Fibroblast of peridontal ligament (primary cell): ENCODE measurements at regions not wholly inside any gene's neighbourhood (a gene's known extent, or its start where the extent isn't known, plus 50 kb on each side); places are given as distances from the start of the nearest gene placed in this dataset.

ENCODE experiments used
- DNase-seq: peaks from one replicate; pipeline ENCODE4 v3.0.0-alpha.2; 2010; ENCODE audit errors: extremely low read depth

- DNase-seq, result no peak
These were observed 675.1 kb downstream of the SQOR start for GRCh38 chr15:46309914-46310313.

GRCh38 chr15:46312133-46312740 lies 677.4 kb downstream of the SQOR start:
- peak; percentile 58 for DNase-seq

GRCh38 chr15:46315434-46315833 lies 680.6 kb downstream of the SQOR start:
- DNase-seq, result no peak

GRCh38 chr15:46316024-46316423 lies 681.2 kb downstream of the SQOR start:
- no peak for DNase-seq

GRCh38 chr15:46317029-46317428 lies 682.2 kb downstream of the SQOR start:
- no peak for DNase-seq

GRCh38 chr15:46322753-46323152 lies 687.9 kb downstream of the SQOR start:
- no peak for DNase-seq

GRCh38 chr15:46326173-46326572 lies 691.3 kb downstream of the SQOR start:
- no peak for DNase-seq

GRCh38 chr15:46328821-46329220 lies 694.0 kb downstream of the SQOR start:
- no peak for DNase-seq

- no peak for DNase-seq
These were observed 695.0 kb downstream of the SQOR start for GRCh38 chr15:46329876-46330275.

- DNase-seq, result no peak
These were observed 696.7 kb downstream of the SQOR start for GRCh38 chr15:46331546-46331945.

- DNase-seq, result no peak
These were observed 708.5 kb downstream of the SQOR start for GRCh38 chr15:46343196-46343935.

GRCh38 chr15:46344115-46344724 lies 709.4 kb downstream of the SQOR start:
- no peak for DNase-seq

- DNase-seq, result no peak
These were observed 710.1 kb downstream of the SQOR start for GRCh38 chr15:46344915-46345314.

GRCh38 chr15:46354443-46354842 lies 719.6 kb downstream of the SQOR start:
- no peak for DNase-seq

- no peak for DNase-seq
These were observed 730.7 kb downstream of the SQOR start for GRCh38 chr15:46365572-46365971.

GRCh38 chr15:46366360-46367007 lies 731.7 kb downstream of the SQOR start:
- DNase-seq, result no peak

- no peak for DNase-seq
These were observed 749.1 kb downstream of the SQOR start for GRCh38 chr15:46383978-46384377.

- DNase-seq, result no peak
These were observed 751.5 kb downstream of the SQOR start for GRCh38 chr15:46386356-46386755.

- DNase-seq, result no peak
These were observed 754.9 kb downstream of the SQOR start for GRCh38 chr15:46389739-46390138.

- no peak for DNase-seq
These were observed 759.6 kb downstream of the SQOR start for GRCh38 chr15:46394463-46394862.

- no peak for DNase-seq
These were observed 773.5 kb downstream of the SQOR start for GRCh38 chr15:46408312-46408711.

GRCh38 chr15:46409841-46410301 lies 775.0 kb downstream of the SQOR start:
- DNase-seq, result no peak

- DNase-seq, result no peak
These were observed 775.9 kb downstream of the SQOR start for GRCh38 chr15:46410705-46411104.
